Fibroblast of lung (primary cell): ENCODE measurements at regions not wholly inside any gene's neighbourhood (a gene's known extent, or its start where the extent isn't known, plus 50 kb on each side); places are given as distances from the start of the nearest gene placed in this dataset.

Experiments used
- DNase-seq, 2 donors: peaks; one replicate each; pipeline versions ENCODE4 v3.0.0 to v3.0.0-alpha.2; 2010; ENCODE audit warnings: low read depth in 2 of 2
- H2AFZ ChIP-seq: 2 replicates; pipeline ENCODE4 v1.5.1; 2012; ENCODE audit warnings: low read length, control low read depth, inconsistent platforms
- H3K27ac ChIP-seq: 2 replicates; pipeline ENCODE4 v1.5.1; 2011; ENCODE audit warnings: low read length, control low read depth; ENCODE audit not compliant: insufficient read depth
- H3K27me3 ChIP-seq: 2 replicates; pipeline ENCODE4 v1.5.1; 2011; ENCODE audit warnings: mild to moderate bottlenecking, low read length; ENCODE audit not compliant: control insufficient read depth, insufficient read depth
- H3K36me3 ChIP-seq: 2 replicates; pipeline ENCODE4 v1.5.1; 2011; ENCODE audit warnings: low read length; ENCODE audit not compliant: control insufficient read depth, insufficient read depth
- H3K4me1 ChIP-seq: 2 replicates; pipeline ENCODE4 v1.5.1; 2011; ENCODE audit warnings: low read length; ENCODE audit not compliant: control insufficient read depth, insufficient read depth; ENCODE audit errors: extremely low read depth
- H3K4me2 ChIP-seq: 2 replicates; pipeline ENCODE4 v1.5.1; 2011; ENCODE audit warnings: low read length, control low read depth; ENCODE audit not compliant: insufficient read depth; ENCODE audit errors: extremely low read depth
- H3K4me3 ChIP-seq, 4 experiments: fragments of 200-600 bp in 1 of 4; sonication (generic) in 1 of 4; replicated peaks in 1 of 4; 2 replicates each; pipeline ENCODE4 v1.5.1; 2011 to 2016; ENCODE audit warnings: low read length in 4 of 4, low read depth in 3 of 4, mild to moderate bottlenecking in 3 of 4, control low read depth in 2 of 4, inconsistent platforms in 1 of 4, mixed read lengths in 1 of 4; ENCODE audit not compliant: insufficient read depth in 1 of 4; ENCODE audit errors: control extremely low read depth in 1 of 4
- H3K79me2 ChIP-seq: 2 replicates; pipeline ENCODE4 v1.5.1; 2012; ENCODE audit warnings: mild to moderate bottlenecking, low read length, inconsistent platforms; ENCODE audit not compliant: control insufficient read depth, insufficient read depth
- H3K9ac ChIP-seq: 2 replicates; pipeline ENCODE4 v1.5.1; 2011; ENCODE audit warnings: mild to moderate bottlenecking, low read length, control low read depth; ENCODE audit not compliant: insufficient read depth
- H3K9me3 ChIP-seq: 2 replicates; pipeline ENCODE4 v1.5.1; 2012; ENCODE audit warnings: low read depth, low read length; ENCODE audit not compliant: control insufficient read depth, insufficient read depth
- H4K20me1 ChIP-seq: 2 replicates; pipeline ENCODE4 v1.5.1; 2011; ENCODE audit warnings: low read length; ENCODE audit not compliant: control insufficient read depth, insufficient read depth; ENCODE audit errors: extremely low read depth
- CTCF ChIP-seq, 2 donors: IDR thresholded peaks in 1 of 2; conservative IDR thresholded peaks in 1 of 2; 1 replicate in 1 of 2; 2 replicates in 1 of 2; pipeline ENCODE4 v1.5.1; 2011 to 2012; ENCODE audit warnings: low read length in 2 of 2, control low read depth in 1 of 2, inconsistent platforms in 1 of 2, low read depth in 1 of 2, mild to moderate bottlenecking in 1 of 2
- EZH2 ChIP-seq: IDR thresholded peaks from 2 replicates; pipeline ENCODE4 v1.5.1; 2012; ENCODE audit warnings: low read length, control low read depth, mild to moderate bottlenecking; ENCODE audit errors: missing control alignments

DNA sequence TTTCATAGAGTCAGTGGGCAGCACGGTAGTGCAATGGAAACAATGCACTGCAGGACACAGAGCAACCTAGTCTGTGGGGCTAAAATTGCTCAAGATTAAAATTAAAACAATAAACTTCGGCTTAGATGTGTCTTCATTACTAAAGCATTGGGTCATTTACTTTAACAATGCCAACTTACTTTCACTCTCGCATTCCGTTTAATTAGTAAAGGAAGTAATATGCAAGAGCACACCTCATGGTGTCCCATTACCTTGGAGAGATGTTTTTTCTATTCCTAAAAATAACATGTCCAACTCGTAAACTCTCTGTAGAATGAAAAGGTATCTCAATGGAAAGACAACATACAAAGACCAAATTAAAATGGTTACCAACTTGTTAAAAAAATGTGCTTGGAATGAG lies 738.4 kb downstream of the PCDH17 start:
- Histone ChIP-seq H3K4me2 (no peak overlapping the region), H3K27ac (no peak overlapping the region), H3K9ac (no peak overlapping the region), H3K4me3 (no peak overlapping the region), H2AFZ (no peak overlapping the region), H3K9me3 (no peaks in the 10 kb centered on the region), H3K36me3 (no peaks in the 10 kb centered on the region), H3K79me2 (no peaks in the 10 kb centered on the region), H3K27me3 (no peaks in the 10 kb centered on the region), H4K20me1 (no peaks in the 10 kb centered on the region), H3K4me1 (no peaks in the 10 kb centered on the region)
- TF ChIP-seq CTCF (conservative IDR thresholded peaks at IDR 0.05 in 1 of 2, IDR thresholded peaks at IDR 0.05 in 1 of 2; ENCODE audit: low read depth in 1 of 2, low read length in 2 of 2) (no peak), EZH2 (no peak)
- DNase-seq = no peak

GRCh38 chr13:58376349-58376748 lies 744.8 kb downstream of the PCDH17 start:
- no peak overlapping the region for H3K9ac ChIP-seq
- no peak overlapping the region for H3K27ac ChIP-seq
- no peaks in the 10 kb centered on the region for H3K27me3 ChIP-seq
- no peak overlapping the region for H3K4me2 ChIP-seq
- DNase-seq = no peak
- no peaks in the 10 kb centered on the region for H3K9me3 ChIP-seq
- no peak overlapping the region for H2AFZ ChIP-seq
- no peak overlapping the region for H3K4me3 ChIP-seq
- no peak for TF ChIP-seq CTCF (conservative IDR thresholded peaks at IDR 0.05 in 1 of 2, IDR thresholded peaks at IDR 0.05 in 1 of 2; ENCODE audit: low read depth in 1 of 2, low read length in 2 of 2)
- no peak for TF ChIP-seq EZH2
- H3K4me1 ChIP-seq = no peaks in the 10 kb centered on the region
- no peaks in the 10 kb centered on the region for H4K20me1 ChIP-seq
- no peaks in the 10 kb centered on the region for H3K79me2 ChIP-seq
- no peaks in the 10 kb centered on the region for H3K36me3 ChIP-seq

DNA sequence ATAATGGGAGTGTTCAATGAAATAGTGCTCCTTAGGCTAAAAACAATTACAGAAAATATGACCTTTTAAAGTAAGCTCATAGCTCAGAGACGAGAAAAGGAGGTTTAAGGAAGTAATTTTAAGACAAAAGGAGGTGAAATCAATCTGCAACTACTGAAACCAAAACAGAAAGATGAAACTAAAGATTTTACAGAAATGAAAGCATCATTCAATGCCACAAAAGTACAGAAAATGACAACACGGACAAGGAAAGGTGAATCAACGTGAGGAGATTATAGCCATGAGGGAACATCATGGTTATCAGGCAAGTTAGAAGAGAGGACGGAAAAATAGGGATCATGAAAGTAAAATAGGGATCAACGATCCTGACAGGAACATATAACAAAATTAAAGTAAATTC lies 745.2 kb downstream of the PCDH17 start:
- no peak overlapping the region for H2AFZ ChIP-seq
- H3K4me1 ChIP-seq = no peaks in the 10 kb centered on the region
- H3K4me2 ChIP-seq = no peak overlapping the region
- no peak overlapping the region for H3K4me3 ChIP-seq
- no peaks in the 10 kb centered on the region for H4K20me1 ChIP-seq
- DNase-seq = no peak
- no peaks in the 10 kb centered on the region for H3K9me3 ChIP-seq
- no peaks in the 10 kb centered on the region for H3K79me2 ChIP-seq
- TF ChIP-seq EZH2 (no peak), CTCF (conservative IDR thresholded peaks at IDR 0.05 in 1 of 2, IDR thresholded peaks at IDR 0.05 in 1 of 2; ENCODE audit: low read depth in 1 of 2, low read length in 2 of 2) (no peak)
- no peak overlapping the region for H3K9ac ChIP-seq
- no peak overlapping the region for H3K27ac ChIP-seq
- H3K27me3 ChIP-seq = no peaks in the 10 kb centered on the region
- no peaks in the 10 kb centered on the region for H3K36me3 ChIP-seq
